Thoracic aorta (tissue), 2 donors: ENCODE measurements at regions not wholly inside any gene's neighbourhood (a gene's known extent, or its start where the extent isn't known, plus 50 kb on each side); places are given as distances from the start of the nearest gene placed in this dataset.

Source experiments
- ATAC-seq: fragments of 150-250 bp; one replicate; pipeline ENCODE4 v1.8.0; 2017; ENCODE audit warnings: low read depth; ENCODE audit not compliant: insufficient number of reproducible peaks, low FRiP score
- DNase-seq: peaks from one replicate; pipeline ENCODE4 v3.0.0-alpha.2; 2020; ENCODE audit warnings: low spot score
- H3K27ac ChIP-seq, 2 donors: fragments of 200-600 bp; sonication (generic); 1 replicate in 1 of 2; 2 replicates in 1 of 2; pipeline ENCODE4 v1.5.1; 2016; ENCODE audit warnings: mild to moderate bottlenecking in 2 of 2, moderate library complexity in 2 of 2
- H3K27me3 ChIP-seq: fragments of 200-600 bp; sonication (generic); replicated peaks from 2 replicates; pipeline ENCODE4 v1.6.0; 2016; ENCODE audit warnings: mild to moderate bottlenecking; ENCODE audit not compliant: insufficient read depth
- H3K36me3 ChIP-seq: fragments of 200-600 bp; sonication (generic); one replicate; pipeline ENCODE4 v1.5.1; 2016
- H3K4me1 ChIP-seq, 2 donors: fragments of 200-600 bp; sonication (generic); 1 replicate in 1 of 2; 2 replicates in 1 of 2; pipeline versions ENCODE4 v1.5.1 to v1.6.0; 2016; ENCODE audit warnings: low read depth in 2 of 2, mild to moderate bottlenecking in 1 of 2; ENCODE audit not compliant: control insufficient read depth in 1 of 2
- H3K4me3 ChIP-seq: fragments of 200-600 bp; sonication (generic); 2 replicates; pipeline ENCODE4 v1.5.1; 2016; ENCODE audit warnings: mild to moderate bottlenecking
- H3K9me3 ChIP-seq: fragments of 200-600 bp; sonication (generic); 2 replicates; pipeline ENCODE4 v1.5.1; 2016
- TF ChIP-seq, protein P1 (sequence below): fragments of 200-600 bp; sonication (generic); IDR thresholded peaks from one replicate; pipeline ENCODE4 v1.5.1; 2019; ENCODE audit warnings: antibody characterized with exemption

- TF ChIP-seq, protein P1, sequence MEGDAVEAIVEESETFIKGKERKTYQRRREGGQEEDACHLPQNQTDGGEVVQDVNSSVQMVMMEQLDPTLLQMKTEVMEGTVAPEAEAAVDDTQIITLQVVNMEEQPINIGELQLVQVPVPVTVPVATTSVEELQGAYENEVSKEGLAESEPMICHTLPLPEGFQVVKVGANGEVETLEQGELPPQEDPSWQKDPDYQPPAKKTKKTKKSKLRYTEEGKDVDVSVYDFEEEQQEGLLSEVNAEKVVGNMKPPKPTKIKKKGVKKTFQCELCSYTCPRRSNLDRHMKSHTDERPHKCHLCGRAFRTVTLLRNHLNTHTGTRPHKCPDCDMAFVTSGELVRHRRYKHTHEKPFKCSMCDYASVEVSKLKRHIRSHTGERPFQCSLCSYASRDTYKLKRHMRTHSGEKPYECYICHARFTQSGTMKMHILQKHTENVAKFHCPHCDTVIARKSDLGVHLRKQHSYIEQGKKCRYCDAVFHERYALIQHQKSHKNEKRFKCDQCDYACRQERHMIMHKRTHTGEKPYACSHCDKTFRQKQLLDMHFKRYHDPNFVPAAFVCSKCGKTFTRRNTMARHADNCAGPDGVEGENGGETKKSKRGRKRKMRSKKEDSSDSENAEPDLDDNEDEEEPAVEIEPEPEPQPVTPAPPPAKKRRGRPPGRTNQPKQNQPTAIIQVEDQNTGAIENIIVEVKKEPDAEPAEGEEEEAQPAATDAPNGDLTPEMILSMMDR, result no peak
- DNase-seq, result no peak
- no peak for ATAC-seq
- Histone ChIP-seq H3K27ac (no peak overlapping the region), H3K27me3 (no peaks in the 10 kb centered on the region), H3K4me3 (no peak overlapping the region), H3K4me1 (no peaks in the 10 kb centered on the region), H3K36me3 (no peaks in the 10 kb centered on the region), H3K9me3 (no peaks in the 10 kb centered on the region)
Observed at GRCh38 chrX:107552930-107553329, 75.4 kb upstream of the PRPS1 start.

DNA sequence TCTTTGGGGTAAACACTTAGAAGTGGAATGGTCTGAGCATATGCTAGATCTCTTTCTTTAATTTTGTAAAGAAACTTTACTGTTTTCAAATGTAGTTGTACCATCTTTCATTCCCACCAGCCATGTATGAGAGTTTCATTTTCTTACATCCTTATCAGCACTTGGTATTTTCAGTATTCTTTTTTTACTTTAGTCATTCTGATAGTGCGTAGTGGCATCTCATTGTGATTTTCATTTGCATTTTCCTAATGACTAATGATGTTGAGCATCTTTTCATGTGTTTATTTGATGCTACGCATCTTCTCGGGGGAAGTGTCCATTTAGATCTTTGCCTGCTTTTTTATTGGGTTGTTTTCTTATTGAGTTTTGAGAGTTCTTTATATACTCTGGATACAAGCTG is 71.3 kb upstream of the PRPS1 start:
- no peaks in the 10 kb centered on the region for H3K4me1 ChIP-seq
- H3K36me3 ChIP-seq, result no peaks in the 10 kb centered on the region
- TF ChIP-seq, protein P1, result no peak
- no peak overlapping the region for H3K27ac ChIP-seq
- no peak overlapping the region for H3K4me3 ChIP-seq
- H3K27me3 ChIP-seq, result no peaks in the 10 kb centered on the region
- DNase-seq (no peak), ATAC-seq (no peak)
- H3K9me3 ChIP-seq, result no peaks in the 10 kb centered on the region

- H3K4me3 ChIP-seq, result no peak overlapping the region
- no peaks in the 10 kb centered on the region for H3K9me3 ChIP-seq
- TF ChIP-seq, protein P1, result no peak
- H3K36me3 ChIP-seq, result no peaks in the 10 kb centered on the region
- DNase-seq, result no peak
- ATAC-seq, result no peak
- no peaks in the 10 kb centered on the region for H3K4me1 ChIP-seq
- H3K27me3 ChIP-seq, result no peaks in the 10 kb centered on the region
- H3K27ac ChIP-seq, result no peak overlapping the region
Observed at GRCh38 chrX:107559506-107559905, 68.8 kb upstream of the PRPS1 start.

DNA sequence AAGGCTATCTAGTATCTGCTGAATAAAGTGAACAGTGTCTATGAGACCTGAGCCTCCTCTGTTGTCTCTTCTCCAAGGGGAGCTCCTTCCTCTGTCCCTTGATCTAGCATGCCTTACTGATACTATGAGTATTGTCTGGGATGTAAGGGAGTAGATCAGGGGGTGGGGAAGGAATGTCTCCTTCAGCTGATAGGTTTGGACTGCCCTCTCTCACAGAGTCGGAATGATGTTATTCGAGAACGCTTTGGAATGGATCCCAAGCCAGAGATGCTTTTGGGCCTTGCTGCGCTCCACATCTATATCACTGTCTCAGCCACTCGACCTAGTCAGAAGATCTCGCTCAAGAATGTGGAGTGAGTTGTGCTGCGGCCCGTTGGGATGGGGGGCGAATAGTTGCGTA is 68.3 kb upstream of the PRPS1 start:
- Histone ChIP-seq H3K36me3 (no peaks in the 10 kb centered on the region), H3K4me3 (no peak overlapping the region), H3K9me3 (no peaks in the 10 kb centered on the region), H3K27me3 (no peaks in the 10 kb centered on the region), H3K27ac (no peak overlapping the region), H3K4me1 (no peaks in the 10 kb centered on the region)
- TF ChIP-seq, protein P1, result no peak
- DNase-seq (no peak), ATAC-seq (no peak)

DNA sequence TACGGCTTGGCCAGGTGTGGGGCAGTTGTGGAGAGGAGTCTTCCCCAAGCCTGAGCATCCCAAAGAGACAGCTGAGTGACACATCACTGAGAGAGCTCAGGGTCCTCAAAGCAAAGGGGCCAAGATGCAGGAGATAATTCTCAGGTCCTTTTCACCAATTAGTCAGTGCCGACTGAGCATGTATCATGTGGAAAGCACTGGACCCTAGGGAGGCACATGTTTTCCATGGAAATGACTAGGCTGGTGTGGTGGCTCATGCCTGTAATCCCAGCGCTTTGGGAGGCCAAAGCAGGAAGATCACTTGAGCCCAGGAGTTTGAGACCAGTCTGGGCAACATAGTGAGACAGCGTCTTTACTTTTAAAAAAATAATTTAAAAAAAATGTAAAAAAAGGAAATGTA is 67.3 kb upstream of the PRPS1 start:
- TF ChIP-seq, protein P1, result no peak
- no peaks in the 10 kb centered on the region for H3K4me1 ChIP-seq
- no peak for DNase-seq
- H3K9me3 ChIP-seq, result no peaks in the 10 kb centered on the region
- H3K36me3 ChIP-seq, result no peaks in the 10 kb centered on the region
- no peak for ATAC-seq
- H3K4me3 ChIP-seq, result no peak overlapping the region
- H3K27me3 ChIP-seq, result no peaks in the 10 kb centered on the region
- no peak overlapping the region for H3K27ac ChIP-seq
